A673 (cell line): ENCODE measurements at regions not wholly inside any gene's neighbourhood (a gene's known extent, or its start where the extent isn't known, plus 50 kb on each side); places are given as distances from the start of the nearest gene placed in this dataset.

ENCODE experiments used
- BruUV-seq: library from RNA; stranded (reverse); fragments of 400-500 nt; replicated peaks from 2 replicates; lab custom pipeline; 2021; lab: Mats Ljungman, UMichigan
- CTCF ChIA-PET: fragments of 300-600 bp; sonication (Branson Sonifier 250); formaldehyde crosslinking; loops from one replicate; lab custom pipeline; 2022; ENCODE audit warnings: antibody characterized with exemption; lab: Charles Lee
- POLR2A ChIA-PET: fragments of 300-600 bp; sonication (Branson Sonifier 250); formaldehyde crosslinking; loops from one replicate; lab custom pipeline; 2022; ENCODE audit warnings: antibody characterized with exemption; ENCODE audit not compliant: low non-redundant PET; lab: Charles Lee
- DNase-seq: peaks from one replicate; pipeline ENCODE4 v3.0.0-alpha.2; 2015; ENCODE audit warnings: low spot score
- H3K27ac ChIP-seq: fragments of 200-600 bp; sonication (generic); 2 replicates; pipeline ENCODE4 v1.5.1; 2016; ENCODE audit warnings: mixed run types, low read depth, mild to moderate bottlenecking, mixed read lengths, antibody characterized with exemption, low read length; ENCODE audit not compliant: poor library complexity, severe bottlenecking
- H3K27me3 ChIP-seq: fragments of 200-600 bp; sonication (generic); replicated peaks from 2 replicates; pipeline ENCODE4 v1.6.1; 2017; ENCODE audit warnings: mixed run types, low read depth, mild to moderate bottlenecking, mixed read lengths, antibody characterized with exemption, low read length; ENCODE audit not compliant: insufficient read depth, poor library complexity
- H3K36me3 ChIP-seq: fragments of 200-600 bp; sonication (generic); 2 replicates; pipeline ENCODE4 v1.6.1; 2016; ENCODE audit warnings: mixed run types, mild to moderate bottlenecking, mixed read lengths, antibody characterized with exemption, low read length; ENCODE audit not compliant: insufficient read depth, poor library complexity, severe bottlenecking
- H3K4me1 ChIP-seq: fragments of 200-600 bp; sonication (generic); 2 replicates; pipeline ENCODE4 v1.6.1; 2017; ENCODE audit warnings: mixed run types, mild to moderate bottlenecking, mixed read lengths, antibody characterized with exemption, low read length; ENCODE audit not compliant: insufficient read depth, poor library complexity, severe bottlenecking
- H3K4me3 ChIP-seq: fragments of 200-600 bp; sonication (generic); 2 replicates; pipeline ENCODE4 v1.5.1; 2016; ENCODE audit warnings: low read depth, mixed run types, mild to moderate bottlenecking, mixed read lengths, low read length; ENCODE audit not compliant: poor library complexity, severe bottlenecking
- H3K9me3 ChIP-seq: fragments of 200-600 bp; sonication (generic); 2 replicates; pipeline ENCODE4 v1.6.1; 2016; ENCODE audit warnings: mixed run types, low read depth, mild to moderate bottlenecking, mixed read lengths, antibody characterized with exemption, low read length; ENCODE audit not compliant: poor library complexity, severe bottlenecking
- EZH2 ChIP-seq: fragments of 200-600 bp; sonication (generic); IDR thresholded peaks from 2 replicates; pipeline ENCODE4 v1.6.1; 2017; ENCODE audit warnings: borderline replicate concordance, low read depth, mild to moderate bottlenecking, mixed read lengths, antibody characterized with exemption, low read length; ENCODE audit not compliant: poor library complexity, severe bottlenecking
- intact Hi-C: fragments of 100-400 bp; cut with micrococcal nuclease; formaldehyde crosslinking; loops from one replicate; pipeline ENCODE4 v1.10.0; 2022; ENCODE audit not compliant: unreplicated experiment
- TF ChIP-seq, protein P1 (sequence below): fragments of 300-800, 200-600 bp; sonication (generic); conservative IDR thresholded peaks from 2 replicates; pipeline ENCODE4 v1.5.1; 2017; ENCODE audit warnings: low read depth, mild to moderate bottlenecking, antibody characterized with exemption, low read length, moderate library complexity, mixed read lengths

DNA sequence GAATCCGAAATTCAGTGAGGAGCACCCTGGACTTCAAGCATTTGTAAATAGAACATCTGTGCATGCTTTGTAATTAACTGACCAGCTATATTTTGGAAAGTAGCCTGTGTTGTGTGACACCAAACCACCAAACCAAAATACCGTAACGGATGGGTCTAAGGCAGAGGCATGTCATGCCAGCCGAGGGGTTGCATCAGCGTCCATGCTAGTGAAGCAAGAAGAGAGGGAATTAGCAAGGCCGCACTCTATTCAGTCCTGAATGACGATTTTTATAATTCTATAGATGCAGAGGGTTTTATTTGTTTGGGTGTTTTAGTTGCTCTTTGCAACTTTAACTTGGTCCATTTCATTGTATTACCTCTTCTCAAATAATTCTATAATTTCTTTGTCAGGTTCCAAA, 116.8 kb upstream of the SMYD2 start:
- intact Hi-C loops = no loop called here
- no peak for DNase-seq
- H3K36me3 ChIP-seq = no peaks in the 10 kb centered on the region
- TF ChIP-seq, protein P1, sequence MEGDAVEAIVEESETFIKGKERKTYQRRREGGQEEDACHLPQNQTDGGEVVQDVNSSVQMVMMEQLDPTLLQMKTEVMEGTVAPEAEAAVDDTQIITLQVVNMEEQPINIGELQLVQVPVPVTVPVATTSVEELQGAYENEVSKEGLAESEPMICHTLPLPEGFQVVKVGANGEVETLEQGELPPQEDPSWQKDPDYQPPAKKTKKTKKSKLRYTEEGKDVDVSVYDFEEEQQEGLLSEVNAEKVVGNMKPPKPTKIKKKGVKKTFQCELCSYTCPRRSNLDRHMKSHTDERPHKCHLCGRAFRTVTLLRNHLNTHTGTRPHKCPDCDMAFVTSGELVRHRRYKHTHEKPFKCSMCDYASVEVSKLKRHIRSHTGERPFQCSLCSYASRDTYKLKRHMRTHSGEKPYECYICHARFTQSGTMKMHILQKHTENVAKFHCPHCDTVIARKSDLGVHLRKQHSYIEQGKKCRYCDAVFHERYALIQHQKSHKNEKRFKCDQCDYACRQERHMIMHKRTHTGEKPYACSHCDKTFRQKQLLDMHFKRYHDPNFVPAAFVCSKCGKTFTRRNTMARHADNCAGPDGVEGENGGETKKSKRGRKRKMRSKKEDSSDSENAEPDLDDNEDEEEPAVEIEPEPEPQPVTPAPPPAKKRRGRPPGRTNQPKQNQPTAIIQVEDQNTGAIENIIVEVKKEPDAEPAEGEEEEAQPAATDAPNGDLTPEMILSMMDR = no peak
- TF ChIP-seq EZH2 = no peak
- H3K27ac ChIP-seq = no peak overlapping the region
- H3K4me3 ChIP-seq = no peak overlapping the region
- peaks cover 96% of the 10 kb centered on the region for H3K27me3 ChIP-seq
- ChIA-PET POLR2A (no interaction called here), CTCF (no interaction called here)
- H3K9me3 ChIP-seq = no peaks in the 10 kb centered on the region
- no peaks in the 10 kb centered on the region for H3K4me1 ChIP-seq
- BruUV-seq = no TSS peak

DNA sequence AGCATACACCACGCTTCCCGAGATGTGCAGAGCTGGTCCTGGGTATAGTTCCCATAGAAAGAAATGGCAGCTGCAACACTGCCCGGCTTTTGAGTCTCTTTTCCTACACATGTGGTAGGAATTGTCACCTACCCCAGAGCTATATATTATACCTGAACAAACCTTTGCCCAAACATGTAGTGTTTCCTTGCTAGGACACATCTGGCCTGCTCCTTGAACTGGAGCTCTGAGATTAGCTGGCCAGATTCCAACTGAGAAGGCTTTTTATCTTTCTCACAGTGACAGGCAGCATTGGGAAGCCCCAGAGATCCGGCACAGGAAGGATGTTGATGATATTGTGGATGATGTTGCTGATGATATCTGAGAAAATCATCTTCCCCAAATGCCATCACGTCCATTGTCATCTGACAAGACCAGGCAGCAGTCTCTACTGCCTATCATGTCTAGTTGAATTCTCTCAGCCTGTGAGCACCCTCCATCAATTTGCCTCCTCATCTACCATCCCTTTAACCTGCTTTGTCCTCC, 115.0 kb upstream of the SMYD2 start:
- CTCF ChIA-PET = no interaction called here
- Histone ChIP-seq H3K36me3 (no peaks in the 10 kb centered on the region), H3K4me1 (no peaks in the 10 kb centered on the region), H3K27ac (no peak overlapping the region), H3K9me3 (no peaks in the 10 kb centered on the region), H3K4me3 (no peak overlapping the region), H3K27me3 (peaks cover 97% of the 10 kb centered on the region)
- POLR2A ChIA-PET = no interaction called here
- no TSS peak for BruUV-seq
- no peak for DNase-seq
- intact Hi-C loops = no loop called here
- no peak for TF ChIP-seq EZH2
- TF ChIP-seq, protein P1 = no peak

DNA sequence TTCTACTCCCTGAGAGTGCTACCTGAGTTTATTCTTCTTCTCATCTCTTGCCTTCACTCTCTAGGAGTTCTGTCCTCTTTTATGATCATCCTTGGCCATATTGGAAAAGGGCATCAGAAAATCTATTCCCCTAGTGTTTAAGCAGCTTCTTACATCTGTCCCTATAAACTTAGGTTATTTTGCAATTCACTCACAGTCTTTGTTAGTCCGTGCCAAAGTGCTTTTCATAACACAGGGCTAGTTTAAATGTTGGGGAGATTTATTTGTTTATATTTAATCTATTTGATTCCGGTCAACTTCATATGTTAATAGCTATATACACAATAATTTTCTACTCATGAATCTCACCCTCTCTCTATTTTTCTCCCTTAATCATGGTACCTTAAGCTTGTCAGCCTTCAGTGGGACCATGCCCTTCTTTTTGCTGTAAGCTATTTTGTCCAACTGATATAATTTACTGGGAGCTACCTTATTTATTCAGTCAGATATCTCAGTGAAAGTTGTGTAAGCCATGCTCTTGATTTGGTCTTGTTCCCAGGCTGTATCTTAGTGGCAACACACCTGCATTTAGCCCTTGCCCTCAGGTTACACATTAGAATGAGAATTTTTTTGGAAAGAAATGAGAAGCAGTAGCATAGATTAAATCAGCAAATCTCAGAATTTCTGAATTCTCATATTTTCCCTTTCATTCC, 106.3 kb upstream of the SMYD2 start:
- H3K36me3 ChIP-seq = no peaks in the 10 kb centered on the region
- H3K9me3 ChIP-seq = no peaks in the 10 kb centered on the region
- no peak overlapping the region for H3K4me3 ChIP-seq
- no peaks in the 10 kb centered on the region for H3K4me1 ChIP-seq
- TF ChIP-seq, protein P1 = no peak
- no peak for TF ChIP-seq EZH2
- H3K27me3 ChIP-seq = peaks cover 81% of the 10 kb centered on the region
- ChIA-PET CTCF (no interaction called here), POLR2A (no interaction called here)
- no peak overlapping the region for H3K27ac ChIP-seq
- BruUV-seq = no TSS peak
- no peak for DNase-seq
- intact Hi-C loops = no loop called here
